Keratinocyte (primary cell): ENCODE measurements at regions not wholly inside any gene's neighbourhood (a gene's known extent, or its start where the extent isn't known, plus 50 kb on each side); places are given as distances from the start of the nearest gene placed in this dataset.

Source experiments
- EZH2 ChIP-seq: IDR thresholded peaks from one replicate; pipeline ENCODE4 v1.6.1; 2012; ENCODE audit warnings: inconsistent platforms, mild to moderate bottlenecking, low read length, moderate library complexity
- TF ChIP-seq, protein P1 (sequence below), 3 experiments: IDR thresholded peaks in 1 of 3; conservative IDR thresholded peaks in 1 of 3; optimal IDR thresholded peaks in 1 of 3; 2 replicates in 2 of 3; 3 replicates in 1 of 3; pipeline versions ENCODE3 to v1.5.1; 2011; ENCODE audit warnings: low read length in 3 of 3, mild to moderate bottlenecking in 3 of 3, moderate library complexity in 2 of 3, control low read depth in 1 of 3, inconsistent platforms in 1 of 3; ENCODE audit not compliant: insufficient read depth in 2 of 3; ENCODE audit errors: extremely low read depth in 1 of 3

DNA sequence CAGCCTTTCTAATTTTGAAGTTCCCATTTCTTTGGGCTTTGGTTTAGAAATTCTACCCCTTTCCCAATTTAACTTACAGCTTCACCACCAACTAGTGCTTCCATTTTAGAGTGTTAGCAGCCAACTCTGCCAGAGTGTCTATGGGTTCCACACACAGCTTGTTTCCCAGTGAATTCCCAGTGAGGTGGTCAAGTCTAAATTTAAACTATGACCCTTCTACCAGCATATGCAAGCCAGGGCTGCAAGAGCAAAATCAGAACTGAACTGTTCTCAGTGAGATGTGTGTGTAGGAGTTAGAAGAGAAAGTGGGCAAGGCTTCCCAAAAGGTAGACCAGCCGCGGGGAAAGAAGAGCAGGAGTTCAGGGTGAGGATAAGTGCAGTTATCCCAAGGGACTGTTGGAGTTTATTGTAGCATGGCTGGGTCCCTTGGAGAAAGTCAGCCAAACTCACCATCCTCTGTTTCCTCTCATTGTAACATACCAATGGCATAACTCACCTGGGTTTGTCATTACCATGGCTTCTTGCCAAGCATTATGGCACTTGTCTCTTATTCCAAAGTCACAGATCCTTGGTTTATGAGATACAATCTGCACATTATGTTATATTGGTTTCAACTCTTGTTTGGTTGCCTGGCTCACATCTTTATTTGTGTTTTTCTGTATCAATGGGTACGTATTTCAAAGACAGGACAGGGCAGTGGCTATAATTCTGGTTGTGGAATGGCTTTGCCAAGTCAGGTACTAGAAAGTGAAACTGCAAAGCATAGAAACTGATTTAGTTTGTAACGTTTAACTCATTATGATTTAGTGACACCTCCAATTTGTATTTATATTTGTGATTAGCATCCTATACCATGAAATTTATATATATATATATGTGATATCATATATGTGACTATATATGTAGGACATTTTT, 130.2 kb upstream of the UMPS start:
- TF ChIP-seq, protein P1, sequence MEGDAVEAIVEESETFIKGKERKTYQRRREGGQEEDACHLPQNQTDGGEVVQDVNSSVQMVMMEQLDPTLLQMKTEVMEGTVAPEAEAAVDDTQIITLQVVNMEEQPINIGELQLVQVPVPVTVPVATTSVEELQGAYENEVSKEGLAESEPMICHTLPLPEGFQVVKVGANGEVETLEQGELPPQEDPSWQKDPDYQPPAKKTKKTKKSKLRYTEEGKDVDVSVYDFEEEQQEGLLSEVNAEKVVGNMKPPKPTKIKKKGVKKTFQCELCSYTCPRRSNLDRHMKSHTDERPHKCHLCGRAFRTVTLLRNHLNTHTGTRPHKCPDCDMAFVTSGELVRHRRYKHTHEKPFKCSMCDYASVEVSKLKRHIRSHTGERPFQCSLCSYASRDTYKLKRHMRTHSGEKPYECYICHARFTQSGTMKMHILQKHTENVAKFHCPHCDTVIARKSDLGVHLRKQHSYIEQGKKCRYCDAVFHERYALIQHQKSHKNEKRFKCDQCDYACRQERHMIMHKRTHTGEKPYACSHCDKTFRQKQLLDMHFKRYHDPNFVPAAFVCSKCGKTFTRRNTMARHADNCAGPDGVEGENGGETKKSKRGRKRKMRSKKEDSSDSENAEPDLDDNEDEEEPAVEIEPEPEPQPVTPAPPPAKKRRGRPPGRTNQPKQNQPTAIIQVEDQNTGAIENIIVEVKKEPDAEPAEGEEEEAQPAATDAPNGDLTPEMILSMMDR (optimal IDR thresholded peaks at IDR 0.05 in 1 of 3, IDR thresholded peaks at IDR 0.05 in 1 of 3, conservative IDR thresholded peaks at IDR 0.05 in 1 of 3; ENCODE audit: extremely low read depth in 1 of 3, insufficient read depth in 2 of 3, low read length in 3 of 3): no peak
- no peak for TF ChIP-seq EZH2
